Head of caudate nucleus (tissue), 42 donors: ENCODE measurements at regions not wholly inside any gene's neighbourhood (a gene's known extent, or its start where the extent isn't known, plus 50 kb on each side); places are given as distances from the start of the nearest gene placed in this dataset.
"Not testable (repeated sequence)": the region's sequence is repeated elsewhere in the genome, so short reads cannot be mapped to it uniquely, and the experiment has no call there.

Source experiments
- DNase-seq, 42 donors: peaks; one replicate each; pipeline versions ENCODE4 v3.0.0 to v3.0.0-alpha.2; 2020 to 2021; ENCODE audit warnings: mixed read lengths in 7 of 42
- intact Hi-C: fragments of 100-400 bp; cut with DNase I; formaldehyde crosslinking; loops from one replicate; pipeline ENCODE4 v1.15.0; 2022

DNA sequence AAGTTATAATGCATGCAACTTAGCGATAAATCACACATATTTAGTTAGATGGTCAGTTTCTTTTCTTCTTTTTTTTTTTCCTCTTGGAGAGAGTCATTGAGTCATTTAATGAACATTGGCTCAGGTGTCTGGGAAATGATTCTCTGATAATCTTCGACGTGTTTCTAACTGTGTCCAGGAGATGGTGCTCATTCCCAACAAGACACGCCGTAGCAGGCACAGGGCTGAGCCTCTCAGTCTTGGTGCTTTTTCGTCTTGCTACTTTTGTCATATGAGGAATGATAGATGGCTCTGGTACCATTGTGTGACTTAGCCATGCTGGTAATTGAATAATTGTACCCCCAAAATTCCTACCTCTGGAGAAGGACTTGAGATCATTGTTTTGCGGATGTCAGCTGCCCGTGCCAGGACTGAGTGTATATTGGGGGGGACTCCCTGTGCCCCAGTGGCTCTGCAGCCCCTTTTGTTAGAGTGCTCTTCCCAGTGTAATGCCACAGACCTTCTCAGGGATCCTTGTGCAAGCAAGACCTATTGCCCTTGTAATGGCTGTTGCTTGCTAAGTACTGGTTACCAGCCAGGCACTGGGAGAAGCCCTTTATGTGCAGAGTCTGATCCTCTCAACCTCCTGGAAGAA is 107.6 kb upstream of the CYRIA start:
- peak in 41 of 42 donors; percentile 22 to 82 (median 62) for DNase-seq

DNA sequence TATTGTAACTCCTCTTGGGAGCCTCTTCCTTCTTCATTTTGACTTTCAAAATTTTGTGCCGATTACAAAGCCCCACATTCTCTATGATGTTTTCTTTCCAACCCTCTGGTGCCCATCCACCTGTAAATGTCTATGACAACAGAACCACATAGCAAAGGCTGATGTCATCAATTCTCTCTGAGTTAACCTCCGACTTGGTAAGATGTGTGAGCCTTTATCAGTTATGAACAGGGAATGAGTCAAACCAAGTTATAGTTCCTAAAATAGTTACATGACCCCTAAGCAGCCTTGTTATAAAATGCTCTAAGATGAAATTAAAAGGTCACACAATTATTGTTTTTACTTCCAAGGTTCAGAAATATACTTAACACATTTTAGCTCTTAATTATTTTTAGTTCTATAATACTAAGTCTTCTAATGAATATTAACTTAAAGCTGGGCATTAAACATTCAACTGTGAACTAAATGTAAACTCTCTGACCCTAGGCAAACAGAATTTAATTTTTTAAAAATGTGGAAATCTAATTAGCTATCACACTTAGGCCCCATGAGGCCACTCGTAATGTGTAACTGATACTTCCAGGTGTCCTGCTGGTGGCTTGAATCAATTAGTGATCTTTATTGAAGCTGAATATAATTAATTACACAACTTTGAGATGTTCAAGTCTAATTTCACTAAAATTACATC is 102.3 kb upstream of the CYRIA start:
- DNase-seq: no peak
- intact Hi-C loops: no loop called here

More for the DNA sequence above, 107.6 kb upstream of the CYRIA start:
- intact Hi-C loops: loop anchor here (5.0 kb wide), 1 partner anchor 539 kb away; no protein-coding TSS in a partner anchor

DNA sequence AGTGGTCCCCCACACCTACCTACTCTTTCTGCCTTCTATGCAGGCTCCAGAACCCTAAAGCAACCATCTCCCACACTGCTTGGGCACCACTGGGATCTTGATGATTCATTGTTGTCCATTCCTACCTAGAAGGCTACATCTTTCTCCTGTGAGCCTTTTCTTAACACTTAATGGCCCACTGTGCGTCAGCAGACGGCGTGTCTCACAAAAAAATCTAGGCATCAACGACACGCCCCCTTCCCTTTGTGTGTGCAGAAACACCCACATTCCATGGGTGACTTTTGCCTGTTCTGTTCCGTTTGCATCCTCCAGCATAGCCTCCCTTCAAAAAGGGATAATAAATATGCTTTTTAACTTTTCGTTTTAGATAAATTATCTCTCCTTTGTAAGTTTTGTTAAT is 99.7 kb upstream of the CYRIA start:
- intact Hi-C loops: no loop called here
- no peak for DNase-seq

DNA sequence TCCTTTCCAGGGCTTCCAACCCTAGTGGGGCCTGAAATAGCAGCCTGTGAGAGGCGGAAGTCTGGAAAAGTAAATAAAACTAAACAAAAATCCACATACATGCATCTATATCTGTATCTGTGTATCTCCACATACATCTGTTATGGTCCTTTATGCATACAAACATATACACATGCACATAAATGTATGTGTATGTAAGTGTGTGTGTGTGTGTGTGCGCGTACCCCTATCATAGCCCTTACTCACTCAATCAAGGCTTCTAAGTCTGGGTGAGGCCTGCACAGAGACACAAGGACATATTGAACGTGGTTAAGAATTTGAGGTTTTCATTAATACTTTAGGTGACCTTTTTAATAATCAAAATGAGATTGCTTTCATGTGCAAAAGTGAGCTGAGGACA is 98.9 kb upstream of the CYRIA start:
- no peak for DNase-seq
- intact Hi-C loops: no loop called here

DNA sequence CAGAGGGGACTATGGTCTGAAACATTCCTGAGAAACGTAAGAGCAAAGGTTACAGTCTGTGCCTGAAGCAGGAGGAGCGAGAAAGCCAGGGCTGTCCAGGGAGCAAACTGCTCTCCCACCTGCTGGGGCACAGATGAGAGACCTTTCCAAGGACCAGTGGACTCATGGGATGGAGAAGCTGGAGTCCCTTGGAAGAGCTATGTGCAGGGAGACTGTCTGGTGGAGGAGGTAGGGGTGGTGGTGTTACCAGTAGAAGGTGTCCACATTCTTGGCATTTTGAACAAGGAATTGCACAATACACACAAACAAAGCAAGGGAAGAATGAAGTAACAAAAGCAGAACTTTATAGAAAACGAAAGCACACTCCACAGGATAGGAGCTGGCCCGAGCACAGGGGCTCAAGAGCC is 97.9 kb upstream of the CYRIA start:
- intact Hi-C loops: no loop called here
- DNase-seq: no peak

DNA sequence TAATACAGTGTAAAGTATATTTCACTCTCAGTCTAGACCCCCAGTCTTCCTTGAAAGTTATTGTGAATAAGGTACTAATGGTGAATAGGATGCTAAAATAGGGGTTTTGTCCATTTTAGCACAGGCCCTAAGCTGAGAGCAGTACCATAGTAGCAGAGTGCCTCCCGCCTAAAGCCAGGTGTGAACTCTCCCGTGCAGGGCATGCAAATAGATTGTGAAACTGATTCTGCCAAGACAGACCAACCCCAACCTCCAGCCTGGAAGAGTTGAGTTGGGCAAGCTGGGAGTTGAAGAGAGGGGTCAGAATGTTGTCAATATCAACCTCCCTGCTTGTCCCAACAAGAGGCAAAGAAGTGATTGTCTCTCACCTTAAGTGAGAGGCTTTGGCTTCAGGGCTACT is 97.4 kb upstream of the CYRIA start:
- DNase-seq: no peak
- intact Hi-C loops: no loop called here

DNA sequence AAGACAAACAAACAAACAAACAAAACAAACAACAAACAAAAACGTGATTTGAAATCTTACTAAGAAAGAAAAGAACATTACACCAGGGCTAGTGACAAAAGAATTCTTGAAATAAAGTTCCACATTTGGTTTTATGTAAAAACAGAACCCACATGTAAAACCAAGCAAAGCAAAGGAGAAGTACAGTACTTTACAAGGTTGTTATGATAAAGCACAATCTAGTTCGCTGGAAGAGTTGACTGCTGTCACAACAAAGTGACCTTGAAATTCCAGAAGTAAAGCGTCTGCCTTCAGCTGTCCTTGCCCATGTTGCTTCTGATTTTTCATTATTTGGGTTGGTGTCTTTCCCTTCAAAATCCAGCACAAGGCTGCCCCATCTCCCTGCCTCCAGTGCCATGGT is 94.8 kb upstream of the CYRIA start:
- DNase-seq: no peak
- intact Hi-C loops: no loop called here

DNA sequence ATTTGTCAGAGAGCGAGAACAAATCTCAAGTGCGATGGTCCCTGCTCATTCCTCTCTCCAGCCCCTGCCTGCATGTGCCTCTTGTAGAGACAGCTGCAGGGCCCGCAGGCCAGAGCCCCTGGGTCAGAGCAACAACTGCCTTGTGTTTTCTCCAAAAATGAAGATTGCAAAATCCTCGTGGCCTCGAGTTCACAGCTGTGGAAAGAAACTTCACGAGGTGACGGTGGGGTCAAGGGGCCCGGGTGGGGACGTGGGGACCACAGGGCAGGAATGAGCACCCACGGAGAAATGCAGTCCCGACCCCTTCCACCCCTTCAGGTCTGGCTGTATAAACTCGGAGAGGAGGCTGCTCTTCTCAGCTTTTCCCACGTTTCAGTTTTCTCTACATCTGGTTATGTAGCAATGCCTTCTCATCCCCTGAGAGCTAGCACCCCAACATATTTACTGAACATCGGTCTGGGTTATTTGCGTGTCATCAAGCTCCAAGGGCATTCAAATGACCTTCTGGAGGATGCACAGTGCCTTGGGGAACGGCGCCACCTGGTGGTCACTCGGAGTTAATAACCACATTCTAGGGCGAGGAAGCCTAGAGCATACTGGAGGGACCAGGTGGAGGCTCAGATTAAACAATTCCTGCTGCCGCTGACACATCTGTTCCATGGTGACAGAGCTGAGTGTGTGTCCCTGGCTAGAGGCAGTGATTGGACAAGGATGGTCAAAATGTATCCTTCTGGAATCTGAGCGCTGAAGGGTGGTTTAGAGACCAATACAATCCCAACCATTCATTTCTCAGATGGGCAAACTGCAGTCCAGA is 91.4 kb upstream of the CYRIA start:
- DNase-seq: peak; percentile 51 to 95 (median 88)
- intact Hi-C loops: loop anchor here (5.0 to 10.0 kb wide), 2 partner anchors 145 to 1122 kb away; no protein-coding TSS in a partner anchor

DNA sequence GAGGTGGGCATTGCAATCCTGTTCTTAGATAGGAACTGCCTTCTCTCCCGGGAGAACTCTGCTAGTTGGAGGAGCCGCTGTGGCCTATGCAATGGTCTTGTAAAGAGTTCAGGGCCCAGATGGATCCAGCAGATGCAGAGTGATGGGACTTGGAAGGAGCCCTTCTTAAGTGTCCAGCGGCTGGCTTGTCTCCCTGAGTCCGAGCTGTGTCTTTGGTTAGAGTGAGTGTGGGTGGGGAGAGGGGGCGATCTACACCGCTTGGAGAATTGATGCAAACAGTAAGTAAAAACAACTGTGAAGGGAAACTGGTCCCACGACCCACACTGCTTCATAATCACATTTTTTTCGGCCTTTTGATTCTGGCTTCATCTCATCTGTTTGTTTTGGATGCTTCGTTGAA is 89.8 kb upstream of the CYRIA start:
- DNase-seq: no peak
- intact Hi-C loops: loop anchor here (5.0 to 10.0 kb wide), 2 partner anchors 143 to 1121 kb away; no protein-coding TSS in a partner anchor

DNA sequence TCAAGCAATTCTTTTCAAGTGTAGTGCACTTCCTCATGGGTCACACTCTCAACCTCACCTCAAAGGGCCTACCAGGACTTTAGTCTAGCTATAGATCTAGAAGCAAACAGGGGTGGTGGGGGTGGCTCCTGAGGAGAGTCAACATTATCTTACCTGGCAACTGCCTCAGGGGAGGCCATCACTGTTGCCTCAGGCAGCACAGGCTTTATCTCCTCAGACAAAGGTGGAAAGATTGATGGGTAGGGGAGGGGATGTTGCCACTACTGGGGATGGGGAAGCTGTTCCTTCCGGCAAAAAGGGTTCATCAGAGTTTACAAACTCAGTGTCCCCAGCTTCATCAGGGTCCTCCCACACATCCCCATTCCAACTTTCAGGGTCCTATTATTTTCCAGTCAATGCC is 87.4 kb upstream of the CYRIA start:
- intact Hi-C loops: loop anchor here (10.0 kb wide), 1 partner anchor 1118 kb away; no protein-coding TSS in a partner anchor
- not testable (repeated sequence) for DNase-seq

DNA sequence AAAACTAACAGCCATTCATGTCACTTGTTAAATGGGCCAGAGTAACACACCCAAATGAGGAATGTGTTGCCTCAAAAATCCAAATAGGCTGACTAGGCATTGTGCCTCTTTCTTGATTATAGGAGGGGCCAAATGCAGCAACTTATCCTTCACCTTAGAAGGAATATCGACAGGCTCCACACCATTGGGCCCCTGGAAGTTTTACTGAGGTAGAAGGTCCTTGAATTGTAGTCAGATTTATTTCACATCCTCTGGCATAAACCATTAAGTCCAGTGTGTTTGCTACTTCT is 85.2 kb upstream of the CYRIA start:
- intact Hi-C loops: loop anchor here (10.0 kb wide), 1 partner anchor 1116 kb away; no protein-coding TSS in a partner anchor
- not testable (repeated sequence) for DNase-seq

DNA sequence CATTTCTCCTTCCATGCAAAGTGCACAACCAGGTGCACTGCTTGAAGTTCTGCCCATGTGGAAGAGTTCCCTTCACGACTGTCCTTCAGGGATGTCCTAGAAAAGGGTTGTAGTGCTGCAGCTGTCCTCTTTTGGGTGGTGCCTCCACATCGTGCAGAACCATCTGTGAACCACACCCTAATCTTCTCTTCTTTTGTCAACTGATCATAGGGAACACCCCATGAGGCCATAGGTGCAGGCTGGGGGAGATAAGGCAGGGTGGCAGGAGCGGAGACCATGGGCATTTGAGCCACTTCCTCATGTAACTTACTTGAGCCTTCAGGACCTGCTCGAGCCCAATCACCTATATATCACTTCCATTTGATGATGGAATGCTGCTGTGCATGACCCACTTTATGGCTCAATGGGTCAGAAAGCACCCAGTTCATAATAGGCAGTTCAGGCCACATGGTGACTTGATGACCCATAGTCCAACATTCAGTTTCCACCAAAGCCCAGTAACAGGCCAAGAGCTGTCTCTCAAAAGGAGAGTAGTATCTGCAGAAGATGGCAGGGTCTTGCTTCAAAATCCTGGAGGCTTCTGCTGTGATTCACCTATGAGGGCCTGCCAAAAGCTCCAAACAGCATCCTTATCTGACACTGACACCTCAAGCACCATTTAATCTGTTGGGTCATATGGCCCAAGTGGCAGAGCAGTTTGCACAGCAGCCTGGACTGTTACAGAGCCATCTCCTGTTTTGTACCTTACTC is 84.7 kb upstream of the CYRIA start:
- no peak for DNase-seq
- intact Hi-C loops: loop anchor here (10.0 kb wide), 1 partner anchor 1116 kb away; no protein-coding TSS in a partner anchor

DNA sequence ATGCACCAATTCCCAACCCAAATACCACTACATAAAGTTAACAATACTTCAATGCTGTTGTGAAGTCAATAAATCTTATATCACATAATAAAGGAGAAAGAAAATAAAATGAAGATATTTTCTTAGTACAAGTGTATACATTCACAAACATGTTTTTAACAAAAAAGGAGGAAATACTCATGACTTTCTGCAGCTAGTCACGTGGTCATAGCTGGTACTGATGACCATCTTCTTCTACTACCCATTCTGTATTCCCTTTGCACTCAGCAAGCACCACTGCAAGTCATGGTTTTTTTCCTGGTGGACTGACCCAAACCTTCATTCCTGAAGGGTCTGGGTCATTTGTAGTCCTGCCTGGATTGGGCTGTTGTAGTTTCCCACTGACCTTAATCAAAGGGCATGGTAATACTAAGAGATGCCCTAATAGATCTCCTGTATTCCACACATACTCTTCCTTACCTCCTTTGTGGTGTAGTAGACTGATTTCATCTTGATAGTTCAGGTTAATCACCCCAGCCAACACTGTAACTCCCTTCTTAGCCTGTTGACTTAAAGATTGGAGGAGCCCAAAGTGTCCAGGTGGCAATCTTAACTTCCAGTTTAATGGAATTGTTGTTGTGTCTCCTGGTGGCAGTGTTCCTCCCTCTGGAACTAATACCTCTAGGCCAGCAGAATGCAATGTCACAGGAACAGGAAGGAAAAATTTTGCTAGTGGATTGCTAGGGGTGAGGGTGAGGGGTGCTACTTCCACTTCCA is 83.1 kb upstream of the CYRIA start:
- intact Hi-C loops, DNase-seq: not testable (repeated sequence)

DNA sequence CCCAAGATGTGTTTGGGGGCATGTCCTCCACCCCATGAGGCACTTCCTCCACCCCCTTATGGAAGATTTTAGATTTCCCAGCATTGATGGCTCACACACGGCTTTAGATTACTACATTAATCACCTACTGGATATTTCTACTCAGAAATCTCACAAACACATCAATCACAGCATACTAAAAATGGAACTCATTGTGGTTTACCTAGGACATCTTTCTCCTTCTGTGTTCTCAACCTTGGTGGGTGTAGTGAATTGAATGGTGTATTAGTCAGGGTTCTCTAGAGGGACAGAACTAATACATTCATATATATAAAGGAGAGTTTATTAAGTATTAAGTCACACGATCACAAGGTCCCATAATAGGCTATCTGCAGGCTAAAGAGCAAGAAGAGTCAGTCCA is 82.1 kb upstream of the CYRIA start:
- peak in 1 of 42 donors; percentile 21 for DNase-seq
- intact Hi-C loops: no loop called here

DNA sequence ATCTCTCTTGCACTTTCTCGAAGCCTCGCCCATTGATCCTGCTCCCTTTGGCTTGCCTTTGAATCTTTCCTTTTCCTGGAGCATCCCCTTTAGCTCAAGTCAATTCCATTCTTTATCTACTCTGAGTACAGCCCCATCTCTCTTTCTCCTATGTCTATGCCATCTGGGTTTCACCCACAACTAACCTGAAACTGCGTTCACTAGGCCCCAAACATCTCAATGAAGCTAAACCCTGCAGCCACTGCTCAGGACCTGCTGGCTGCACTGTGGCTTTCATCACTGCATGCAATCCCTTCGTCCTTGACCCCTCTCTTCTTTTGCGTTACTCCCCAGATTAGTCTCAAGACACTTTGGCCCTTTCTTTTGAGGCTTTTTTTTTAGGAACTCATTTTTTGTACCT is 81.6 kb upstream of the CYRIA start:
- intact Hi-C loops: no loop called here

DNA sequence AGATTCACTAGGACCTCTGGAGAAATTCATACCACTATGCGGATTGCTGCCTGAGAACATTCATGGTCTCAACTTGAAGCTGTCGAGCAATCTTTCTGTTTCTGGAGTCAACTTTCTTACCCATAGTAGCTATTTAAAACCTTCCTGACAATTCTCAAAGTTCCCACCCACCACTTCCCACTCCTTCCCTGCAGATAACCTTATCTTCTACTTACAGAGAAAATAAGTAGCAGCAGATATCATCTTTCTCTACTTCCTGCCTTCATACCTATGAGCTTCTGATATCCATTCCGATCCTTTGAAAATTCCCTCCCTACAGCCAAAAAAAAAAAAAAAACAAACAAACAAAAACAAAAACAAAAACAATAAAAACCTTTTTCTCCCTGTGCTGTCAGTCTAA is 81.2 kb upstream of the CYRIA start:
- DNase-seq: peak in 17 of 42 donors; percentile 15 to 80 (median 41)
- intact Hi-C loops: no loop called here

More for the DNA sequence above, 81.6 kb upstream of the CYRIA start:
- DNase-seq: no peak

DNA sequence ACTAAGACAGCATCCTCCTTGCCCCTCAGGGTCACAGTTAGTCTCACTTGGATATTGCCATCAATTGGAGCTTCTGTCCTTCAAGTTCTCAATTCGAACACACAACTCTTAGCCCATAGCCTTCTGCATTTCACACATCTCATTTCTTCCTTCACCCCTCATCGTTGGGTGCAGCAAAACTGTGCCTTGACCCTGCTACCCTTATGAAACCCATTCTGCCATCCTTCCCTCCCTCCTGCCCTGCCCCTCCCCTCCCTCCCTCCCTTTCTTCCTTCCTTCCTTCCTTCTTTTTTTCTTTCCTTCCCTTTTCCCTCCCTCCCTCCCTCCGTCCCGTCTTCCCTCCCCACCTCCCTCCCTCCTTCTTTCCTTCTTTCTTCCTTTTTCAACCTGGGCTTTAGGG is 80.7 kb upstream of the CYRIA start:
- DNase-seq: no peak

DNA sequence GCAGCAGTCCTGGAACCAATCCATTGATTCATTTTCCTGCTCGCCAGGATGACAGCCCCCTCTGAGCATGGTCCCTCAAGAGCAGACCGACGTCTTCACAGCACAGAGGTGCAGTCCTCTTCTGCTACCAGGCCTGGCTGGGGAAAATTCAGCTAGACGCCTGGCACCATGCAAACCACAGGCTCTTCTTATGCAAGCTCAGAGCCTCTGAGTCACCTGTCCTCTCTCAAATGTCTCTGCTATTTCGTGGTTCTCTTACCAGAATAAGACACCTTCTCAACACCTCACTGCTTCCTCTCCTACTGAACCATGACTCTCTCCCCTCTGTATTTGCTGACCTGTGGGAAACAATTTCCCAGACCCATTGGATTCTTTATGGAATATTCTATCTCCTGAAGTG is 79.8 kb upstream of the CYRIA start:
- no peak for DNase-seq
- intact Hi-C loops: no loop called here

More for the DNA sequence above, 80.7 kb upstream of the CYRIA start:
- intact Hi-C loops: no loop called here

DNA sequence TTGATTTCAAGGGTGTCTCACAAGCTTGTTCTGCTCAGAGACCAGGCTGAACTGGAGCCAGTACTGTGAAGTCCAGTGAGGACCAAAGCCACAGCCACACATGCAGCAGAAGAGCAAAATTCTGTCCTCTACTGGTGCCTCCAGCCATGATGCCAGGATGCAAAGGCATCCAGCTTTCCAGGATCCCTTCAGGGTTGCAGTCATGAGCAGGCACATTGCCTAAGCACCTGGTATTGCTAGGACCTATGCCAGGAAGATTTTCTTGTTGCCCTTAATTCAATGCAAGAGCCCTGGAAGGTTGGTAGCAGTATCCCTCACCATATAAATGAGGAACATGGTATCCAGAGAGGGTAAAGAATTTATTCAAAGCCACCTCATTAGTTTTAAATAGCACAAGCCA is 78.9 kb upstream of the CYRIA start:
- no peak for DNase-seq
- intact Hi-C loops: no loop called here
